ENCODE measurements at regions not wholly inside any gene's neighbourhood (a gene's known extent, or its start where the extent isn't known, plus 50 kb on each side); places are given as distances from the start of the nearest gene placed in this dataset.

- Mint-ChIP-seq H3K27me3 (ENCODE audit: unreplicated experiment) (no peaks in the 10 kb centered on the region), H3K4me3 (ENCODE audit: low read depth, unreplicated experiment) (no peak overlapping the region), H3K27ac (ENCODE audit: unreplicated experiment) (no peak overlapping the region), H3K9me3 (ENCODE audit: low read depth, unreplicated experiment) (no peaks in the 10 kb centered on the region), H3K4me1 (ENCODE audit: low read depth, unreplicated experiment) (peaks cover 14% of the 10 kb centered on the region), H3K36me3 (ENCODE audit: insufficient read depth, unreplicated experiment) (no peaks in the 10 kb centered on the region)
- no TSS peak for BruUV-seq (replicated peaks)
- intact Hi-C loops (cut with micrococcal nuclease; ENCODE audit: unreplicated experiment): no loop called here
- CTCF ChIA-PET: no interaction called here
- TF ChIP-seq CTCF (IDR thresholded peaks at IDR 0.05; ENCODE audit: unreplicated experiment): no peak
- DNase-seq: no peak
These were observed 247.7 kb upstream of the RFX3 start for GRCh38 chr9:3773362-3774060.

- Mint-ChIP-seq H3K4me3 (ENCODE audit: low read depth, unreplicated experiment) (no peak overlapping the region), H3K27me3 (ENCODE audit: unreplicated experiment) (no peaks in the 10 kb centered on the region), H3K27ac (ENCODE audit: unreplicated experiment) (no peak overlapping the region), H3K9me3 (ENCODE audit: low read depth, unreplicated experiment) (no peaks in the 10 kb centered on the region), H3K36me3 (ENCODE audit: insufficient read depth, unreplicated experiment) (no peaks in the 10 kb centered on the region), H3K4me1 (ENCODE audit: low read depth, unreplicated experiment) (no peaks in the 10 kb centered on the region)
- BruUV-seq (replicated peaks): no TSS peak
- no peak for TF ChIP-seq CTCF (IDR thresholded peaks at IDR 0.05; ENCODE audit: unreplicated experiment)
- DNase-seq: no peak
- CTCF ChIA-PET: no interaction called here
- intact Hi-C loops (cut with micrococcal nuclease; ENCODE audit: unreplicated experiment): no loop called here
These were observed 243.8 kb upstream of the RFX3 start for GRCh38 chr9:3769646-3770045.

GRCh38 chr9:3768712-3769457, 243.1 kb upstream of the RFX3 start:
- no peaks in the 10 kb centered on the region for H3K36me3 Mint-ChIP-seq (ENCODE audit: insufficient read depth, unreplicated experiment)
- intact Hi-C loops (cut with micrococcal nuclease; ENCODE audit: unreplicated experiment): no loop called here
- BruUV-seq (replicated peaks): no TSS peak
- no peak overlapping the region for H3K27ac Mint-ChIP-seq (ENCODE audit: unreplicated experiment)
- DNase-seq: no peak
- no peaks in the 10 kb centered on the region for H3K9me3 Mint-ChIP-seq (ENCODE audit: low read depth, unreplicated experiment)
- no peak overlapping the region for H3K4me3 Mint-ChIP-seq (ENCODE audit: low read depth, unreplicated experiment)
- H3K4me1 Mint-ChIP-seq (ENCODE audit: low read depth, unreplicated experiment): no peaks in the 10 kb centered on the region
- no peaks in the 10 kb centered on the region for H3K27me3 Mint-ChIP-seq (ENCODE audit: unreplicated experiment)
- TF ChIP-seq CTCF (IDR thresholded peaks at IDR 0.05; ENCODE audit: unreplicated experiment): no peak
- CTCF ChIA-PET: no interaction called here

- no peaks in the 10 kb centered on the region for H3K36me3 Mint-ChIP-seq (ENCODE audit: insufficient read depth, unreplicated experiment)
- CTCF ChIA-PET: no interaction called here
- no peak overlapping the region for H3K4me3 Mint-ChIP-seq (ENCODE audit: low read depth, unreplicated experiment)
- no peak for DNase-seq
- H3K4me1 Mint-ChIP-seq (ENCODE audit: low read depth, unreplicated experiment): no peaks in the 10 kb centered on the region
- BruUV-seq (replicated peaks): no TSS peak
- no peaks in the 10 kb centered on the region for H3K9me3 Mint-ChIP-seq (ENCODE audit: low read depth, unreplicated experiment)
- TF ChIP-seq CTCF (IDR thresholded peaks at IDR 0.05; ENCODE audit: unreplicated experiment): no peak
- no peak overlapping the region for H3K27ac Mint-ChIP-seq (ENCODE audit: unreplicated experiment)
- H3K27me3 Mint-ChIP-seq (ENCODE audit: unreplicated experiment): no peaks in the 10 kb centered on the region
- intact Hi-C loops (cut with micrococcal nuclease; ENCODE audit: unreplicated experiment): no loop called here
These were observed 242.5 kb upstream of the RFX3 start for GRCh38 chr9:3768286-3768685.
